Left lung (tissue), 4 donors: ENCODE measurements at regions not wholly inside any gene's neighbourhood (a gene's known extent, or its start where the extent isn't known, plus 50 kb on each side); places are given as distances from the start of the nearest gene placed in this dataset.

ENCODE experiments used
- ATAC-seq: fragments of 200-7000 bp; cut with Tn5 transposase; one replicate; pipeline ENCODE4 v1.9.1; 2020; ENCODE audit warnings: moderate library complexity
- DNase-seq, 4 donors: peaks; one replicate each; pipeline ENCODE4 v3.0.0-alpha.2; 2013 to 2020
- H3K27ac ChIP-seq, 2 donors: fragments of 200-600 bp; sonication (generic) in 1 of 2; one replicate each; pipeline versions ENCODE4 v1.5.0 to v1.8.0; 2020 to 2021
- H3K27me3 ChIP-seq, 2 donors: fragments of 200-600 bp; sonication (generic) in 1 of 2; one replicate each; pipeline versions ENCODE4 v1.5.0 to v1.8.0; 2020 to 2021
- H3K36me3 ChIP-seq, 2 donors: fragments of 200-600 bp; sonication (generic) in 1 of 2; one replicate each; pipeline versions ENCODE4 v1.5.0 to v1.8.0; 2020 to 2021
- H3K4me1 ChIP-seq, 2 donors: fragments of 200-600 bp; one replicate each; pipeline ENCODE4 v1.8.0; 2021
- H3K4me3 ChIP-seq, 2 donors: fragments of 200-600 bp; sonication (generic) in 1 of 2; one replicate each; pipeline versions ENCODE4 v1.5.0 to v1.8.0; 2020 to 2021; ENCODE audit warnings: mild to moderate bottlenecking in 1 of 2
- H3K9me3 ChIP-seq, 2 donors: fragments of 200-600 bp; sonication (generic) in 1 of 2; one replicate each; pipeline versions ENCODE4 v1.5.0 to v1.8.0; 2020 to 2021
- CTCF ChIP-seq, 2 donors: fragments of 200-600 bp; sonication (generic) in 1 of 2; IDR thresholded peaks; one replicate each; pipeline versions ENCODE4 v1.5.0 to v1.8.0; 2021; ENCODE audit warnings: antibody characterized with exemption in 2 of 2
- intact Hi-C, 2 donors: fragments of 100-400 bp; cut with DNase I; formaldehyde crosslinking; loops; one replicate each; pipeline versions ENCODE4 v1.11.2 to v1.14.2; 2022
- donor health status: DM: no; HTN: yes; CAD: no.
- donor health status: DM: no; HTN: no; CAD: no.

GRCh38 chr4:10889819-10890218, 205.3 kb upstream of the CLNK start:
- no peak overlapping the region for H3K27ac ChIP-seq
- TF ChIP-seq CTCF (IDR thresholded peaks at IDR 0.05), result no peak
- no peak overlapping the region for H3K4me3 ChIP-seq
- H3K4me1 ChIP-seq, result no peaks in the 10 kb centered on the region
- no peaks in the 10 kb centered on the region for H3K9me3 ChIP-seq
- intact Hi-C loops, result no loop called here
- no peak for ATAC-seq
- DNase-seq, result no peak
- H3K27me3 ChIP-seq, result no peaks in the 10 kb centered on the region
- no peaks in the 10 kb centered on the region for H3K36me3 ChIP-seq

GRCh38 chr4:10879411-10880110, 195.0 kb upstream of the CLNK start:
- no peak for ATAC-seq
- H3K27ac ChIP-seq, result no peak overlapping the region
- no peaks in the 10 kb centered on the region for H3K27me3 ChIP-seq
- no peaks in the 10 kb centered on the region for H3K36me3 ChIP-seq
- H3K4me1 ChIP-seq, result no peaks in the 10 kb centered on the region
- H3K4me3 ChIP-seq, result no peak overlapping the region
- H3K9me3 ChIP-seq, result no peaks in the 10 kb centered on the region
- TF ChIP-seq CTCF (IDR thresholded peaks at IDR 0.05), result no peak
- DNase-seq, result no peak
- intact Hi-C loops, result no loop called here

GRCh38 chr4:10878861-10879260, 194.3 kb upstream of the CLNK start:
- intact Hi-C loops, result no loop called here
- Histone ChIP-seq H3K27ac (no peak overlapping the region), H3K4me3 (no peak overlapping the region)

GRCh38 chr4:10877076-10877475, 192.5 kb upstream of the CLNK start:
- no peak for ATAC-seq
- intact Hi-C loops, result no loop called here

More at GRCh38 chr4:10878861-10879260, 194.3 kb upstream of the CLNK start:
- Histone ChIP-seq H3K4me1 (no peaks in the 10 kb centered on the region), H3K36me3 (no peaks in the 10 kb centered on the region), H3K9me3 (no peaks in the 10 kb centered on the region), H3K27me3 (no peaks in the 10 kb centered on the region)
- no peak for TF ChIP-seq CTCF (IDR thresholded peaks at IDR 0.05)
- no peak for ATAC-seq
- no peak for DNase-seq

More at GRCh38 chr4:10877076-10877475, 192.5 kb upstream of the CLNK start:
- no peaks in the 10 kb centered on the region for H3K27me3 ChIP-seq
- TF ChIP-seq CTCF (IDR thresholded peaks at IDR 0.05), result no peak
- H3K27ac ChIP-seq, result no peak overlapping the region
- H3K36me3 ChIP-seq, result no peaks in the 10 kb centered on the region
- H3K4me1 ChIP-seq, result no peaks in the 10 kb centered on the region
- no peaks in the 10 kb centered on the region for H3K9me3 ChIP-seq
- DNase-seq, result no peak
- no peak overlapping the region for H3K4me3 ChIP-seq
